ENCODE measurements at regions not wholly inside any gene's neighbourhood (a gene's known extent, or its start where the extent isn't known, plus 50 kb on each side); places are given as distances from the start of the nearest gene placed in this dataset.

- TF ChIP-seq CTCF (IDR thresholded peaks at IDR 0.05), result no peak
- no peak for TF ChIP-seq POLR2A (IDR thresholded peaks at IDR 0.05)
Measured at GRCh38 chr4:35252071-35252470, 992.2 kb downstream of the ARAP2 start.

All from adrenal gland (tissue), 5 donors.